ENCODE measurements at regions not wholly inside any gene's neighbourhood (a gene's known extent, or its start where the extent isn't known, plus 50 kb on each side); places are given as distances from the start of the nearest gene placed in this dataset.
"Not testable (repeated sequence)": the region's sequence is repeated elsewhere in the genome, so short reads cannot be mapped to it uniquely, and the experiment has no call there.

DNA sequence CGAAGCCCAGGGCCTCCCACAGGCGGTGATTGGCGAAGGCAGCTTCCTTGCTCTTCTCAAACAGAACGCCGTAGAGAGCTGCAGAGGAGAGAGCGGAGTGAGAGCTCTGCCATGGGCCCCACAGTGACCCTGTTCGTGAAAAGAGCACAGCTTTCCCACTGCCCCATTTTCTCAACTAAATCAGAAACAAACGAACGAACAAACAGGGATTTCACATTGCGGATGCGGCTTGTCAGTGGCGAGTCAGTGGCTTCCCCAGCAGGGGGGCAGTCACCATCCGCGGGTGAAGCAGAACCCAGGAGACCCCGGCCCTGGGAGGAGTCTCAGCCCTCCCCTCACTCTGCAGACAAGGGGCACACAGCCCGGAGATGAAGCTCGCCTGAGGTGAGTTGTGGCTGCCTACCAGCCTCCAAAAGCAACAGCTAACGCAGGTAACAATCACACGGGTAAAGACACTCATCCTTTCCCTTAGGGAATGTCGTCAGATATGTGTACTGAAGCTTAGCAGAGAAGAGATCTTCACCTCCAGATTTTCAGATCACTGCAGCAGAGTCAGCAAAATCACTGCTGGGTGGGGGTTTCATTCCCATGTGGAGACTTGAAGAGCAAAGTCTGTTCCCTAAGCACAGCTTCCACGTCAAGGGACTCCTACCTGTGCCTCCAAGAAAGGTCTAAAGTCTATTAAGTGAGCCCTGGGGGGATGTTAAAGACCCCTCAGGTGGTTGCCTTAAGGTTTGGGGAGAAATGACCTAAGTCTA, 51.2 kb upstream of the GPR31 start:
- DNase-seq (ENCODE audit: low spot score), result no peak

DNA sequence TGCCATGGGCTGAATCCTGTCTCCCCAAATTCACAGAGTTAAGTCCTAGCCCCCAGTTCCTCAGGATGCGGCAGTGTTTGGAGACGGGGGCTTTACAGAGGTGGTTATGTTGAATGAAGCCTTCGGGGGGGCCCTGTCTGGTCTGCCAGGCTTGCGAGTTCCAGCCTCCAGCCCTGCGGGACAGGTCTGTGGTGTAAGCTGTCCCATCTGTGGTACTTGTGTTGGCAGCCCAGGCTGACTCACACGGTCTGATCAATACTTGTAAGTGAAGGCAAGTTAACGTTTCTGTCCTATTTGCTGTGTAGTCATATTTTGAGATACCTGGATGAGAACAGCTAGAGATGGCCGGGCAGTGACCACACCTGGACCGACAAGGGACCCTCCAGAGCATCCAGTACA, 51.8 kb upstream of the GPR31 start:
- DNase-seq (ENCODE audit: low spot score), result no peak

DNA sequence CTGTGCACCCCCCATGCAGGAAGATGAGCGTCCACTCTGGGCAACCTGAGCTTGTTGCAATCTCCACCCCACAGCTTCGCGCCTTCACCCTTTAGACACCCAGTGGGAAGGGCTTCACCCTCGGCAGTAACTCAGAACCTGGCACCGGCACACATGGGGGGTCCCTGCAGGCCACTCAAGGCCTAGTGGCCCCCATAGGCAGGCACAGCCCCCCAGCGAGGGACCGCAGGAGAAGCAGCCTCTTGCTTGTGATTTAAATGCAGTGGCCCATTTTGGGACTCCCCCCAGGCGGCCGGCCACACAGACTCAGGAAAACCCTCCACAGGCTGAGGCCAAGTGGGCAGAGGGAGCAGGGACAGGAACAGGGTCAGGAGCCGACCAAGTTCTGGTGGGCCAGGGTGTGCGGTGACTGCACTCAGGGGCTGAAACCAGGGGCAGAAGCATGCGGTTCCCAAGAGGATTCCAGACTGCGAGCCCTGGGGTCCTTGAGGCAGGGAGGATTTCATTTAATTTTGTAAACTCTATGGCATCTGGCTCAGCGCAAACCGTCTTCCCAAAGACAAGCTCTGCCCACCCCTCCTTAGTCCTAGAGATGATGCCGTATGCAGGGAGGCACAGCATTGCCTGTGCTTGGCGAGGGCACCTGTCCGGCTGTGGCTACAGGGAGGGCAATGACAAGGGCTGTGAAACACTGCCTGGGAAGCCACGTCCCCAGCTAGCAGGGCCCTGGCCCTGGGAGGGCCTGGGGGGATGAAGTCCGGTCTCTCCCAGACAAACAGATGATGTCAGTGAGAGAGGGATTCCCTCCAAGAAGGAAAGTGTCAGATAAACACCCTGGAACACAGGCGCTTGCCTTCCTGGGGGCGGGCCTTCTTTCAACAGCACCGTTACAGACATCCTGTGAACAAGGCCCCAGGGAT, 52.9 kb upstream of the GPR31 start:
- no peak for DNase-seq (ENCODE audit: low spot score)

DNA sequence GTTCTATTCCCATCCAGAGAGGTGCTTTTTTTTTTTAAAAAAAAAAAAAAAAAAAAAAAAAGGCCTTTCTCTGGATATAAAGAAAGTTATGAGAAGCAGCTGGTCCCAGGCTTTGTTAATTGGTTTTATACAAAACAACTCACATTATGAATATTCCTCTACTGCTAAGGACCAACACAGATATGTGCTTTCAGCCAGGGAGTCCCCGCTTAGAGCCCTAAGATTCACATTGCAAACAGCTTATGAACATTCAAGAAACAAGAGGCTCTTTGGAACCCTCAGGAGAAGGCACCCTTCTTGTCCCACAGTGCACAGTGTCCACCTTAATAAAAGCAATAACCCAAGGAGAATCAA, 53.5 kb upstream of the GPR31 start:
- DNase-seq (ENCODE audit: low spot score), result no peak

- no peak for DNase-seq (ENCODE audit: low spot score)
Measured at GRCh38 chr6:167211881-167212712, 54.3 kb upstream of the GPR31 start.

- no peak for DNase-seq (ENCODE audit: low spot score)
Measured at GRCh38 chr6:167212713-167213005, 54.9 kb upstream of the GPR31 start.

DNA sequence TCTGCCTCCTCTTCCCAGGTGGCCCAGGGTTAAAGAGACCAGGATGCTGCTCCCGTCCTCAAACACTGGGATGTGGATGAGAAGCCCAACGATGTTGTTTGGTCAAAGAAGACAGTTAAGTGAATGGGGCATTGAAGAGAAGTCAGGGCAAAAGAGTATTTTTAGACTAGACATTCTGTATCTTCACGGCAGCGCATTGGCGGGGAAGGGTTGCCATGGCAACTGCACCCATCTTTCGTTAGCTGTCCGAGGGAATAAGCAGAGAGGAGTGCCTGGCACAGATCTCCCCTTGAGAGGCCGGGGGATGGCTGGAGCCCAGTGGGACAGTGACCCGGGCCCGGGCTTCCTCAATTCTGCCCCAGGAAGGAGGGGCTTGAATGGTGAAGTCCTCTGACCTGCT, 56.4 kb upstream of the GPR31 start:
- no peak for DNase-seq (ENCODE audit: low spot score)

DNA sequence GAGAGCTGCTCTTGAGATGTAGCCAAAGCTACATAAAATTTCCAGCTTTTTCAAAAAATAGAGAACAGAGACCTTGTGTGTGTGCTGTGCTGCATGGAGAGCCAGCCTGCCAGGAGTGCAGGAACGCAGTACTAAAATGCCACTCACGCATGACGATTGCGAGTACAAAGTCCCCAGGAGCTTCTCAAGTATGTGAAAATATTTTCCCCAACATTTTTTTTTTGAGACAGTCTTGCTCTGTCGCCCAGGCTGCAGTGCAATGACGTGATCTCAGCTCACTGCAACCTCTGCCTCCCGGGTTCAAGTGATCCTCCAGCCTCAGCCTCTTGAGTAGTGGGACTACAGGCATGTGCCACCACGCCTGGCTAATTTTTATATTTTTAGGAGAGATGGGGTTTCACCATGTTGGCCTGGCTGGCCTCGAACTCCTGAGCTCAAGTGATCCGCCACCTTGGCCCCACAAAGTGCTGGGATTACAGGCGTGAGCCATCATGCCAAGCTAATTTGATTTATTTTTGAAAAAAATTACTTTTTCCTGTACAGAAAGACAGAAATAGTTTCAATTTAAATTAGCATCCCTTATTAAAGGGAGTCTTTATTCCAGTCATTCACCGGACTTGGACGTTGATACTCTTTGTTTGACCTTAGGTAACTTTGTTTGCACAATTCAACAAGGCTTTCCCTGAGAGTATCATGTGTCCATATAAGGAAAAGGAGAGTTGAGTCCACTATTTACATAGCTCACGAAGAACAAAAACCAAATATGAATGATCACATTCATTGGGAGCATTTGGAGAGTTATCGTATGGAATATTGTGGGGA, 57.9 kb upstream of the GPR31 start:
- not testable (repeated sequence) for DNase-seq (ENCODE audit: low spot score)

DNA sequence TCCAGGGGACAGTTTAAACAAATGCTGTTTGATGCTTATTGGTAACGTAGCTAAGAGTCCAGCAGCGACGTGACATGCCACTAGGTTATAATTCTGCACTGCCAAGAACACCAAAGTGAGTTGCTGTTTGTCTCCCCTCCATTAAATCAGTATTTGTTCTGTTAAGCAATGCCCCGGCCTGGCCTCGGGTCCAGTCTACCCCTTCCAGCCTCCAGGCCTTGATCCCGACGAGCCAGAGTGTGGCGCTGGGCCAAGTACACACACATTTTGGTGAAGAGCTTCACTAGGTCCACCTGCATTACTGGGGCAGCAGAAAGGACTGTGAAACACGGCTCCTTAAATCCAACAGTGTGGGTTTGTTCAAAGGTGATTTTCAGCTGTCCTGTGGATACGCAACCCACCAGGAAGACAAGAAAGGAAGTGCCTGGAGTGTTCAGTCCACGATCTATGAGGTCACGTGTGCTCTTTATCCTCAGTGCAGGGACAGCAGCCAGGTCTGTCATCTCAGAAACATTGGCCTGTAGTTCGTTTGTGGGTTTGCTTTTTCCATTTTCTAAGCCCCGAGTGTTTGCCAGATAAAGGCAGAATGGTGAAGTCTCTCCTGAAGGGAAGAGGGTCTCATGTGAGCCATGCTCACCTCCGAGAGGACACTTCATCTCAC, 58.7 kb upstream of the GPR31 start:
- DNase-seq (ENCODE audit: low spot score), result not testable (repeated sequence)

GRCh38 chr6:167217073-167217472, 59.3 kb upstream of the GPR31 start:
- not testable (repeated sequence) for DNase-seq (ENCODE audit: low spot score)

GRCh38 chr6:167217951-167218759, 60.4 kb upstream of the GPR31 start:
- DNase-seq (ENCODE audit: low spot score), result peak; percentile 53

DNA sequence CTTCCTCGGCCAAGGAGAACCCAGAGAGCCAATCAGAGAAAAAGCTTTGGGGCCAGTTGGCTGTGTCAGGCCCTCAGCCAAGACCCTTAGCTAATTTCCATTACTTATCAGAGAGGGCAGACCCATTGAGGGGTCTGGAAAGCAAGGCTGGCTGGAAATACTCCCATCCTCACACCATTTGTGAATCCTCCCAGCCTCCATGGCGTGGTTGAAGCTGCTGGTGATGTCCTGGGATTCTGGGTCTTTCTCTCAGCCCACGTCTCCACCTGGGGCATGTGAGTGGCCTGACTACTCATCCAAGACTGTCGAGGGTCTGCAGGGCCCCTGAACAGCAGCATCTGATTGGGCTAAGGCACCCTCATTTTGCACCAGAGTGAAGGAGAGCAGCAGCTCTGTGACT, 61.3 kb upstream of the GPR31 start:
- DNase-seq (ENCODE audit: low spot score), result not testable (repeated sequence)

- no peak for DNase-seq (ENCODE audit: low spot score)
Measured at GRCh38 chr6:167219967-167220512, 62.3 kb upstream of the GPR31 start.

DNA sequence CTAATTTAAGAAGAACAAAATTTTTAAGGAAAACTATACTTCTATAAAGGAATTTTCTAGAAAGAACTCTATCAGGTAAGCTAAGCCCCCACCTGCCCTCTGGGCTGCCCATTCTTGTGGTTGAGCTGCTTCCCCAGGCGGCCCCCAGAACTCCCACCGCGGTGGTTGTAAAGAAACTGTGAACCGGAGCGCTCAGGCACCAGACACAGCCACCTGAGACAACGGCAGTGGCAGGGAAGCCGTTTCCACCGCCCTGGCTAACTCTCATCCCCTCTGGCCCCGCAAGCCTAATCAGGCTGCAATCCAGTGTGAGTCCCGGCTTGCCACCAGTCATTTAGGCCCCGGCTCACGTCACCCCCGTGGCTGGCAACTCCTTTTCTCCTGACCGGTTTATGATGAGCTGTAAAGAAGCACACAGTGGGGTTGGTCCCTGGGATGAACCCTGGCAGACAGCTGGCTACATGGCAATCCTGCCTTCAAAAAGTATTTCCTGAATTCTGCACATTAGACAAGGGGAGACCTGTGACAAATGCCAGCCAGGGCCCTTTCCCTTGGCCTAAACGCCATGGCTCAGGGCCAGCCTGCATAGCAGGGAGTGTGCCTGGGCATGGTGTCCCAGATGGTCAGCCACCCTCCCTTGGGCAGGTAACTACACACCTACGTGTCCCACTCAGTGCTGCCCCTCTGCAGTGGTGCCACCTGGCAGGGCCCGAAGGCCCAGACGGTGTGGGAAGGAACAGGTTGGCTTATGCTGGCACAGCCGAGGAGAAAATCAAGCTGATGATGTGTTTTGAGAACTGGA, 63.8 kb upstream of the GPR31 start:
- DNase-seq (ENCODE audit: low spot score), result no peak

- DNase-seq (ENCODE audit: low spot score), result not testable (repeated sequence)
Measured at GRCh38 chr6:167225566-167226382, 65.3 kb upstream of the UNC93A start.

DNA sequence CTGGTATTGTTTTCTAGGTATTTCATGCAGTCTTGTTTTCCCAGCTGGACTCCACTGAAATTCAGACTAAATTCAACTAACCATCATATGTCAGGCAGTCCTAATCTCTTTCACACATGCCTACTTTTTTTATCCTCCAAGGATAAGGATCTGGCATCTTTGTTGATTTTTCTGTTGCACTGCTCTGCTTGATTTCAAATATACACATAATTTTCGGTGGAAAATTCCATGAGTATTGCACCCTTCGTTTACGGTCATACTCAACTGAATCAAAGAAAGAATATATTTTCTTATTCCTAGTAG, 64.8 kb upstream of the UNC93A start:
- no peak for DNase-seq (ENCODE audit: low spot score)

DNA sequence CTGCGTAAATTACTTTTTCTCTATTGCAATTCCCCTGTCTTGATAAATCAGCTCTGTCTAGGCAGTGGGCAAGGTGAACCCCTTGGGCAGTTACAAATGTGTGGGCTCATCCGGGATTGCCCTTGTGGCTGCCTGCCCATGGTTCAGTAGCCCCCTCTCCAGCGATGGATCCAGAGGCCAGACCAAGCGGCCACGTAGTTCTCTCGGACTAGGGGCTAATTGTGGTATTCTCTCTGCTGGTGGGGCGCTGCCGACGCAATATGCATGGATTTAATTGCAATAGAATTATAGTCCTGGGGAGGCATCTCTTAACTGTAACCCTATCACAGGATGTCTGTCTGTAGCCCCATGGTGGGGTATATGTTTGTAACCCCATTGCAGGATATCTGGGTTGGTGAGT, 64.3 kb upstream of the UNC93A start:
- DNase-seq (ENCODE audit: low spot score), result no peak

- DNase-seq (ENCODE audit: low spot score), result no peak
Measured at GRCh38 chr6:167227984-167228383, 63.1 kb upstream of the UNC93A start.
